HepG2 (cell line): ENCODE measurements at regions not wholly inside any gene's neighbourhood (a gene's known extent, or its start where the extent isn't known, plus 50 kb on each side); places are given as distances from the start of the nearest gene placed in this dataset.

Experiments
- ATAC-seq: fragments of 200-7000 bp; cut with Tn5 transposase; 3 replicates; pipeline ENCODE4 v1.9.1; 2020; ENCODE audit warnings: mild to moderate bottlenecking, moderate library complexity
- BruUV-seq: library from RNA; stranded (reverse); fragments of 400-500 nt; replicated peaks from 2 replicates; lab custom pipeline; 2021; lab: Mats Ljungman, UMichigan
- CTCF ChIA-PET: fragments of 300-600 bp; formaldehyde crosslinking; extraction: SDS; loops from one replicate; lab custom pipeline; 2021; ENCODE audit warnings: low total read pairs, inconsistent platforms, low intra/inter-chr PET ratio; lab: Yijun Ruan, JAX
- POLR2A ChIA-PET: fragments of 350-600 bp; sonication (Branson Sonifier 250); formaldehyde crosslinking; loops from one replicate; lab custom pipeline; 2020; ENCODE audit warnings: antibody characterized with exemption, inconsistent platforms; lab: Yijun Ruan, JAX
- DNase-seq: peaks from one replicate; pipeline ENCODE4 v3.0.0-alpha.2; 2015; ENCODE audit warnings: low spot score
- FAIRE-seq: peaks from 3 replicates; lab custom pipeline; 2011; peaks lifted over from hg19 to GRCh38; lab: Jason Lieb, UNC
- H2AFZ ChIP-seq: one replicate; pipeline ENCODE4 v1.6.1; 2011; ENCODE audit warnings: low read length, inconsistent platforms
- H3K27ac ChIP-seq: fragments of 300-600 bp; 3 replicates; pipeline ENCODE4 v1.8.0; 2011; ENCODE audit warnings: mixed run types, mild to moderate bottlenecking, mixed read lengths, low read length, inconsistent platforms; ENCODE audit not compliant: insufficient read depth; ENCODE audit errors: extremely low read length
- H3K27me3 ChIP-seq, 2 experiments: fragments of 200-600 bp in 1 of 2; 2 replicates in 1 of 2; 3 replicates in 1 of 2; pipeline versions ENCODE4 v1.6.0 to v1.8.0; 2011; ENCODE audit warnings: low read length in 2 of 2, mild to moderate bottlenecking in 2 of 2, moderate library complexity in 2 of 2, inconsistent platforms in 1 of 2; ENCODE audit not compliant: insufficient read depth in 2 of 2, control insufficient read depth in 1 of 2
- H3K36me3 ChIP-seq, 2 experiments: fragments of 200-600 bp in 1 of 2; replicated peaks in 1 of 2; 2 replicates in 1 of 2; 3 replicates in 1 of 2; pipeline versions ENCODE4 v1.5.1 to v1.8.0; 2011; ENCODE audit warnings: low read length in 2 of 2, inconsistent platforms in 1 of 2; ENCODE audit not compliant: insufficient read depth in 2 of 2, control insufficient read depth in 1 of 2
- H3K4me1 ChIP-seq: 2 replicates; pipeline ENCODE4 v1.5.1; 2012; ENCODE audit warnings: low read length, inconsistent platforms; ENCODE audit not compliant: insufficient read depth
- H3K4me2 ChIP-seq: 2 replicates; pipeline ENCODE4 v1.6.0; 2011; ENCODE audit warnings: low read depth, low read length, inconsistent platforms
- H3K4me3 ChIP-seq, 3 experiments: fragments of 200-600 bp in 1 of 3; sonication (generic), shearing (Covaris generic) in 1 of 3; replicated peaks in 1 of 3; 2 replicates each; pipeline ENCODE4 v1.5.1; 2011 to 2016; ENCODE audit warnings: low read length in 3 of 3, inconsistent platforms in 2 of 3, low read depth in 2 of 3, mild to moderate bottlenecking in 2 of 3, control low read depth in 1 of 3, mixed read lengths in 1 of 3; ENCODE audit not compliant: insufficient read depth in 1 of 3
- H3K79me2 ChIP-seq: one replicate; pipeline ENCODE4 v1.6.1; 2011; ENCODE audit warnings: low read length, inconsistent platforms; ENCODE audit not compliant: insufficient read depth
- H3K9ac ChIP-seq: 2 replicates; pipeline ENCODE4 v1.6.0; 2011; ENCODE audit warnings: mild to moderate bottlenecking, low read depth, low read length, inconsistent platforms; ENCODE audit not compliant: insufficient read depth
- H3K9me3 ChIP-seq: 2 replicates; pipeline ENCODE4 v1.5.1; 2012; ENCODE audit warnings: mild to moderate bottlenecking, low read length
- H4K20me1 ChIP-seq: 2 replicates; pipeline ENCODE4 v1.6.0; 2011; ENCODE audit warnings: inconsistent platforms, mild to moderate bottlenecking, low read length, moderate library complexity; ENCODE audit not compliant: insufficient read depth
- AFF4 ChIP-seq: sonication (generic); formaldehyde crosslinking; IDR thresholded peaks from 2 replicates; pipeline ENCODE4 v1.4.0; 2020; ENCODE audit warnings: missing genetic modification reagents
- ASH2L ChIP-seq: fragments of 300-600, 200-600 bp; sonication (generic); IDR thresholded peaks from 2 replicates; pipeline ENCODE4 v1.7.0; 2017; ENCODE audit warnings: low read depth, mild to moderate bottlenecking, moderate library complexity, mixed read lengths, low read length; ENCODE audit not compliant: insufficient read length
- MZF1 ChIP-seq: sonication (generic); formaldehyde crosslinking; IDR thresholded peaks from 2 replicates; pipeline ENCODE4 v1.8.1; 2023; ENCODE audit warnings: mild to moderate bottlenecking, missing genetic modification reagents, borderline replicate concordance
- POLR2A ChIP-seq, 2 experiments: IDR thresholded peaks; 2 replicates each; pipeline ENCODE4 v1.6.1; 2011; ENCODE audit warnings: low read depth in 2 of 2, low read length in 2 of 2, mild to moderate bottlenecking in 1 of 2, moderate library complexity in 1 of 2; ENCODE audit not compliant: insufficient read depth in 1 of 2
- RBAK ChIP-seq: sonication (generic); formaldehyde crosslinking; IDR thresholded peaks from 2 replicates; pipeline ENCODE4 v1.5.1; 2020; ENCODE audit warnings: mild to moderate bottlenecking, missing genetic modification reagents
- TEF ChIP-seq: sonication (generic); formaldehyde crosslinking; IDR thresholded peaks from 2 replicates; pipeline ENCODE4 v1.5.0; 2020; ENCODE audit warnings: missing genetic modification reagents
- ZNF281 ChIP-seq: sonication (generic); formaldehyde crosslinking; IDR thresholded peaks from 2 replicates; pipeline ENCODE4 v1.4.0; 2020; ENCODE audit warnings: missing genetic modification reagents, borderline replicate concordance
- ZNF850 ChIP-seq: sonication (generic); formaldehyde crosslinking; conservative IDR thresholded peaks from 2 replicates; pipeline ENCODE4 v1.9.0; 2021; ENCODE audit warnings: mild to moderate bottlenecking, missing genetic modification reagents
- WGBS: methylation state at CpG from one replicate; pipeline ENCODE4 v1.1.6; 2017; ENCODE audit warnings: low lambda C conversion rate; 5-methylcytosine and 5-hydroxymethylcytosine counted together
- in situ Hi-C: cut with HindIII; loops from 2 replicates; pipeline ENCODE4 v1.10.0; 2017; ENCODE audit warnings: low pct_unique_long_range_greater_than_20kb; ENCODE audit not compliant: extremely low pct_ligation_motif_present
- intact Hi-C: fragments of 100-400 bp; cut with micrococcal nuclease; formaldehyde crosslinking; loops from one replicate; pipeline ENCODE4 v1.10.0; 2022; ENCODE audit not compliant: unreplicated experiment
- TF ChIP-seq, protein P1 (sequence below): IDR thresholded peaks from 2 replicates; pipeline ENCODE4 v1.6.1; 2016

GRCh38 chr6:147977851-147978465, 364.7 kb upstream of the SASH1 start:
- intact Hi-C loops = no loop called here
- H3K4me2 ChIP-seq = no peak overlapping the region
- DNase-seq (no peak), ATAC-seq (no peak), FAIRE-seq (no peak)
- ChIA-PET CTCF (no interaction called here), POLR2A (no interaction called here)
- no peaks in the 10 kb centered on the region for H3K9me3 ChIP-seq
- no peaks in the 10 kb centered on the region for H3K4me1 ChIP-seq
- WGBS = 52% methylated on average over 5 of the region's 5 CpGs
- H3K27me3 ChIP-seq = no peaks in the 10 kb centered on the region
- in situ Hi-C loops = loop anchor here (10.0 kb wide), 1 partner anchor 473 kb away; the partner anchor contains the start of gene SAMD5
- no peak for TF ChIP-seq RBAK (CRISPR knock-in tag)
- TF ChIP-seq AFF4 (CRISPR knock-in tag) = no peak
- no peak for TF ChIP-seq ZNF850 (CRISPR knock-in tag)
- no peak for TF ChIP-seq ASH2L
- no peak for TF ChIP-seq MZF1 (CRISPR knock-in tag)
- TF ChIP-seq POLR2A (IDR thresholded peaks at IDR 0.05; ENCODE audit: insufficient read depth in 1 of 2, low read depth in 2 of 2, low read length in 2 of 2) = no peak
- TF ChIP-seq TEF (CRISPR knock-in tag) = no peak
- TF ChIP-seq, protein P1, sequence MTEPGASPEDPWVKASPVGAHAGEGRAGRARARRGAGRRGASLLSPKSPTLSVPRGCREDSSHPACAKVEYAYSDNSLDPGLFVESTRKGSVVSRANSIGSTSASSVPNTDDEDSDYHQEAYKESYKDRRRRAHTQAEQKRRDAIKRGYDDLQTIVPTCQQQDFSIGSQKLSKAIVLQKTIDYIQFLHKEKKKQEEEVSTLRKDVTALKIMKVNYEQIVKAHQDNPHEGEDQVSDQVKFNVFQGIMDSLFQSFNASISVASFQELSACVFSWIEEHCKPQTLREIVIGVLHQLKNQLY (CRISPR knock-in tag) = no peak
- no peak for TF ChIP-seq ZNF281 (CRISPR knock-in tag)
- BruUV-seq = no TSS peak
- H3K79me2 ChIP-seq = no peaks in the 10 kb centered on the region
- H3K27ac ChIP-seq = no peak overlapping the region
- H4K20me1 ChIP-seq = no peaks in the 10 kb centered on the region
- H3K36me3 ChIP-seq = no peaks in the 10 kb centered on the region
- no peak overlapping the region for H2AFZ ChIP-seq
- H3K9ac ChIP-seq = no peak overlapping the region
- H3K4me3 ChIP-seq = no peak overlapping the region
